LHCN-M2 (cell line): ENCODE measurements at regions not wholly inside any gene's neighbourhood (a gene's known extent, or its start where the extent isn't known, plus 50 kb on each side); places are given as distances from the start of the nearest gene placed in this dataset.

Source experiments
- DNase-seq: peaks from one replicate; pipeline ENCODE4 v3.0.0-alpha.2; 2012; ENCODE audit warnings: low read depth

DNA sequence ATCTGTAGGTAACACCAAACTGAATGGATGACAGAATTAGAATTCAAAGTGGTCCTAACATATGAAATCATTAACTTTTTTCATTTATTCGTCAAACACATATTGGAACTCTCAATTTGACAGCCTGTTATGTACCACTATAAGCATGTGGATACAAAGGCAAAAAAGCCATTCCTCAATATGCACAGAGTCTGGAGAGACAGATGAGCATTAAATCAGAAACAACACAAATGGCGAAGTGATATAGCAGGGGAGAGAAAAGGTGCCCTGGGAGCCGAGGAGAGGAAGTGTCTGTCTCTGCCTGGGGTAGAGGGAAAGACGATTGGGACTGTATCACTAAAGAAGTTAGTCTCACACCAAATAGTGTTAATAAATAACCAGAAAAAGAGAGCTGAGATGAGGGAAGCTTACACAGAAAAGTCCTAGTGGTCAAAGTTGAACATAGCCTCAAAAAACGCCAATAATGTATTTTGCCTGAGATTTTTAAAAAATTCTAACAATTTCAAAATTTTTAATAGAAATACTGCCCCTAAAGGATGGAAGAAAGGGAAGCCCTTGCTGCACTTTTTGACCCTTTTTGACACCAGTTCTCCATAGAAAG, 417.5 kb downstream of the TUSC7 start:
- no peak for DNase-seq

GRCh38 chr3:117128133-117128532, 418.6 kb downstream of the TUSC7 start:
- DNase-seq, result no peak

GRCh38 chr3:117128872-117129271, 419.3 kb downstream of the TUSC7 start:
- no peak for DNase-seq

GRCh38 chr3:117129516-117129915, 419.9 kb downstream of the TUSC7 start:
- no peak for DNase-seq

- DNase-seq, result no peak
Measured at GRCh38 chr3:117130222-117130621, 420.6 kb downstream of the TUSC7 start.

DNA sequence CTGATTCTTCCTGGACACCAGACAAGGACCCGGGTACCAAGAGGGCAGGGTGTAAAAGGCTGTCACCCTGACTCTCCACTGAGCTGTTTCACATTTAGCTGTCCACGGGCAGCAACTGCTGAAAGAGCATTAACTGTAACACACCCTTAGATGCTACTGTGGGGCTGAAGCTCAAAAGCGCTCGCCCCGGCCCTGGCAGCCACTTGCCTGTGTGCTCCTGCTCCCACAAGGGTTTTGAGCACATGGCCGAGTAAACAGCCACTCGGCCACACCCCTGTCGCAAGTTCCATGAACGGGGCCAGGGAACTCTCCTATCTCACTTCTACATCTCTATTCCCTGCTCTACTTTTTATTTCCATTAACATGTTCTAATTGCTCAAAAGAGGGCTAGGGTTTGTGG, 421.7 kb downstream of the TUSC7 start:
- no peak for DNase-seq

- no peak for DNase-seq
Measured at GRCh38 chr3:117133066-117133465, 423.5 kb downstream of the TUSC7 start.

GRCh38 chr3:117135207-117135606, 425.6 kb downstream of the TUSC7 start:
- DNase-seq, result no peak

- DNase-seq, result no peak
Measured at GRCh38 chr3:117136003-117136402, 426.4 kb downstream of the TUSC7 start.

DNA sequence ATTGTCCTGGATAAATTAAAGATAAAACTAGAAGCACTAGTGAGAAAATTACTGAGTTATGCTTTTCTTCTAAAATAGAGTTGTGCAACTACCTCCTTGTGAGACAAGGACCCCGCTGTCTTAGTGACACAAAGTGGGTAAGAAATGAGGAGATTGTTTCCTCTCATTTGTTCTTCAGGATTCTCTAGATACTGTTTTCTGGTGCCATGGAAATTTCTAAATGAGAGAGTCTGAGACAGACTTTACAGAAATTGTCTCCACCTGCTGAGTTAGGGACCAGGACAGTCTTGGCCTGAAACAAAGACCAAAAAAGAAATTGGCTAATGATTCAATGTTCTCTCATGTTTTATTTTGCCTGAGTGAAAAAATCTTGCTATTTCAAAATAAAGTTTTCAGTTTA, 427.5 kb downstream of the TUSC7 start:
- no peak for DNase-seq

DNA sequence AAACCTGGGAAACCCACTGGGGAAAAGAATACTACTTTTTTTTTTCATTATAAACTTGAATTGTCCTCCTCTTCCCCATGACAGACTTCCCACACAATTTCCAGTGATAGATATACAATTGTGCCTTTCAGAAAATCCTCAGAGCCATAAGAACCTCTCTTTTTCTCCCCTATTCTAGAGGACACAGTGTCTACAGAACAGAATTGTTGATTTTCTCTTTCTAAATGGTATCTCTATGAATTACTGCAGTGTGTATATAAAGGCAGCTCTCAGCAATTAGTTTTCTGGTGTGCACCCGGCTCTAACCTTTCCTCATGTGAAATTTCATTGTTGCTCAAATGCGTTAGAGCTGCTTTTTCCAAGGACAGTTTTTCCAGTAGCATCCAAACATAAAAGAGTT, 430.1 kb downstream of the TUSC7 start:
- no peak for DNase-seq

- DNase-seq, result no peak
Measured at GRCh38 chr3:117141812-117142211, 432.2 kb downstream of the TUSC7 start.

- no peak for DNase-seq
Measured at GRCh38 chr3:117144853-117145252, 435.3 kb downstream of the TUSC7 start.

DNA sequence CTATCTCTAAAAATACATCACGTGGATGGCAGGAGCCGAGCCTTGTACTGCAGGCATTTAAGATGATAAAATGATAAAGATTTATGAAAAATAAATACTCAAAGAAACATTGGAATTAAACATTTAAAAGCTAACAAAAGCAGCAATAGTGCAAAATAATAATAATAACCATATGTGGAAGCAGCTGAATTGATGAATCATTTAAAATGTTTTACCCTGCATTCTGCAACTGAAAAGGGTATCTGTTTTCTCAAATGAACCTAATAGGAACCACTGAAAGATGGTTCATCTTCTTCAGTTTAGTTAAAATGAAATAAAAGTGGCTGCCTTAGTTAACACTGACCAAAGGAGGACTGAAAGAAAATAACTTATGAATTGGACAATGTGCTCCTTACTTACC, 436.1 kb downstream of the TUSC7 start:
- DNase-seq, result no peak

- no peak for DNase-seq
Measured at GRCh38 chr3:117146571-117146970, 437.0 kb downstream of the TUSC7 start.

DNA sequence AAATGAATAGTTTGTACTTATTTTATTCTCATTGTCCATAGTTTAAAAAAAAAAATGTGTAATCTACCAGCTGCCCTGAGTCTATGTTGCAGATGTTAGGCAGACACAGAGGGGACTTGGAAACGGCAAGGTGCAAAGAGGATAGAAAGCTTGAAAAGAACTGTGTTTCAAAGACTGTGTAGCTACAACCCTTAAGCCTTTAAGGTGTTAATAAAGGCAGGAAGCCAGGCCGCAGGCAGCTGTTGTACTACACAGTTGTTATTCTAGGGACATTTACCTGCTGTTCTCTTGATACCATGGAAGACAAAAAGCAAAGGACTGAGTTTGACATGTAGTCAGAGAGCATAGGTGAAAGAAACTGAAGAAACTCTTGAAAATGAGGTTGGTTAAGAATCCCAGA, 440.0 kb downstream of the TUSC7 start:
- no peak for DNase-seq

DNA sequence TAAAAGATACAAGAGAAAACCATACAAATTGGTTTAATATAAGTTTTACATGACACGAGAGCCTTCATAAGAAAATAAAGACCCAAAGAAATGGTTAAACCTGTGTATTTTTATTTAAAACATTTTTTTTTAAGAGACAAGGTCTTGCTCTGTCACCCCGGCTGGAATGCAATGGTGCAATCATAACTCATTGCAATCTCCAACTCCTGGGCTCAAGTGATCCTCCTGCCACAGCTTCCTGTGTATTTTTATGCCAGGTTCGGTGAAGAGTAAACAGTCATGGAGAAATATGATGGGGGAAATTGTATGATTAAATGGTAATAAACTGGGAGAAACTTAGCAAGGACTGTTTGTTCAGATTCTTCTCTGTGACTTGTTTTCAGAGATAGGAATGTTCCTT, 441.0 kb downstream of the TUSC7 start:
- no peak for DNase-seq

GRCh38 chr3:117160176-117160575, 450.6 kb downstream of the TUSC7 start:
- DNase-seq, result no peak

DNA sequence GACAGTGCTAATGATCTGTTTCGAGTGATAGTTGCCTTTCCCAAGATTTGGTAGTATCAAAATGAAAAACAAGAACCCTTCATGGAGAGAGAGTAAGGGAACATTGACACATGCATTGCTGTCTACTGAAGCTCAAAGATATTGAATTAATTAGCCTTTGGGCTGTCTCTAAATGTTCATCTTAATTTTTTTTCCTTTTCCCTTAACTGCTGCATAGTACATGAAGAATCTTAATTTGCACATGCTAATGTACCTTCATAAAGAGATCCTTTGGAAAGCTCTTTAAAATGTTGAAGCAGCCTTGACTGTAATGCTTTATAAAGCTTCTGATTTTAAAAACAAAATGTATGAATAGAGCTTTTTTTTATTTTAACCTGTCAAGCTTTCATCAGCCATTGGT, 452.2 kb downstream of the TUSC7 start:
- no peak for DNase-seq

- no peak for DNase-seq
Measured at GRCh38 chr3:117165176-117165575, 455.6 kb downstream of the TUSC7 start.

DNA sequence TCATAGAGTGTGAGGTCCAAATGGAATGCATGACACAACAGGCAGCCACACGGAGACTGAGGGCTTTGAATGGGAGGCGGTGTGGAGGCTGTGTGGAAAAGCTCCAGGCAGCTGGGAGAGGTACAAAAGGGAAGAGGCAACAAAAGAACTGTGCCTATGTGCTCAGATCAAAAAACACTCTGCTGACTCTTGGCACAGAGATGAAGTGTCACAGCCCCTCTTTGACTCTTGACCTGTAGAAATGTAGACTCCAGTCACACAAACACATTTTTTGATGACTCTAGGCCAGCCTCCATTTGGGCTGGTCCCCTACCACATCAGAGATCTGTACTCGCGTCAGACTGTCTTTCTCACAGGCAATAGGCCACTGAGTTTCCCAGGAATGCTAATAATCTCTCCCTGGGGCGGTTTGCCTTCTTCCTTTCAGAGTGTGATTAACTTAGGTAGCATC, 456.0 kb downstream of the TUSC7 start:
- no peak for DNase-seq

DNA sequence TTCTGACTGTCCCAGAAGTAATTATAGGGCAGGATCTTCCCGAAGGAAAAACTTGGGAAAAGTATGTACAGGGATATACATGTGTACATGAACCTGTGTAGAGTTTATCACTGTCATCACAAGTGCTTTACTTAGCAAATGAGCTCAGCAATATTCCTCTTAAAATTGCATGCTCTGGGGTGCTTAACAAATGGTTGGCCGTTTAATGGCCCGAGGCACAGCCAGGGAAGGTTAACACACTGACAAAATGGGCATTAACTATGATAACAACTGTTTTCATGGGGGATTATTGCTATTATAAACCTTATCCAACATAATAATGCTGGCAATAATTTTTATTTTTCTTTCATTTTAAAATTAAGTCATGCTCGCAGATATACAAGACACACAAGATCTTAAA, 459.3 kb downstream of the TUSC7 start:
- no peak for DNase-seq

GRCh38 chr3:117170094-117170493, 460.5 kb downstream of the TUSC7 start:
- DNase-seq, result no peak

- no peak for DNase-seq
Measured at GRCh38 chr3:117171124-117171523, 461.5 kb downstream of the TUSC7 start.
